H1 (cell line): ENCODE measurements at regions not wholly inside any gene's neighbourhood (a gene's known extent, or its start where the extent isn't known, plus 50 kb on each side); places are given as distances from the start of the nearest gene placed in this dataset.

ENCODE experiments used
- CREB1 ChIP-seq: IDR thresholded peaks from 2 replicates; pipeline ENCODE4 v1.6.1; 2012; ENCODE audit warnings: inconsistent platforms
- POLR2AphosphoS5 ChIP-seq: IDR thresholded peaks from 2 replicates; pipeline ENCODE4 v1.6.1; 2011; ENCODE audit warnings: low read depth, low read length

DNA sequence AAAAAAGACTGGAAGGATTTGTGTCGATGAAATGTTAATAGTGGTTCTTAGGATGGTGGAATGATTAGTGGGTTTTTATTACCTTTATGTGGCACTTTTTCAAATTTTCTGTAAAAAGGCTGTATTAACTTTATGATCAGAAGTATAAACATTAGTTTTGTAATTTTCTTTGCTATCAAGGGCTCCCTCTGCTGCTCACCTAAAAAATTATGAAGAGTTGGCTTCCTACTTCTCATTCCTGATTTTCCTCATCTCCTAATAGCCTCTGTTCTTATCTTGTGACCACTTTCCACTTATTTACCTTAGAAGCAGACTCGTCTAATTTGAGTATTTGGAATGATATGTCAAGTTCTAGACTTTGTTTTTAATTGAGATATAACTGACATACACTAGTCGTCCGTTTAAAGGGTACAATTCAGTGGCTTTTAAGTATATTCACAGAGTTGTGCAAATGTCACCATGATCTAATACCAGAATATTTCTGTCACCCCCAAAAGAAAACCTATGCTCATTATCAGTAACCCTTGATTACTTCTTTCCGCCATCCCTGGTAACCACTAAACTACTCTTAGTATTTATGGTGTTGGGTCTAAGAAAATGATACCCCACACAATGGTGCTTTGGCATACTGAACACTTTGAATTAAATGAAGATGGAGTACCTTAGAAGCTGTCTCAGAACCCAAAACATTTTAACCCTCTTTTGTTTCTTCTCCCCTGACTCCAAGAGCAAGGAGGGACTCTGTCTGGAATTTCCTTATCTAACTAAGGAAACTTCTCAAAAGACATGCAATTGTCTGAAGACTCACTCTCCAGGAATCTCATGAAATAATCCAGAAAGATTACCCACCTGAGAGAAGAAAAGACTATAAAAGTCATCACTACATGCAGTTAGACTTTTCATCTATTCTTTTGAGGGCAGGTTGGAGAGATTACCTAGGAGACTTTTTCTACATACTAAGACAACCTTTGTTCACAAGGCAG is 311.3 kb downstream of the DLEU7 start (continued):
- TF ChIP-seq POLR2AphosphoS5 (no peak), CREB1 (no peak)
